Keratinocyte (primary cell): ENCODE measurements at regions not wholly inside any gene's neighbourhood (a gene's known extent, or its start where the extent isn't known, plus 50 kb on each side); places are given as distances from the start of the nearest gene placed in this dataset.

Experiments used
- DNase-seq: peaks from one replicate; pipeline ENCODE4 v3.0.0-alpha.2; 2011; ENCODE audit warnings: low read depth, missing footprints, low spot score
- FAIRE-seq: peaks from 2 replicates; lab custom pipeline; 2011; peaks lifted over from hg19 to GRCh38; lab: Jason Lieb, UNC
- H2AFZ ChIP-seq: 2 replicates; pipeline ENCODE4 v1.6.0; 2012; ENCODE audit warnings: low read length, control low read depth, inconsistent platforms; ENCODE audit not compliant: control insufficient read depth
- H3K27ac ChIP-seq: 2 replicates; pipeline ENCODE4 v1.5.1; 2011; ENCODE audit warnings: low read length; ENCODE audit not compliant: control insufficient read depth, insufficient read depth
- H3K27me3 ChIP-seq: 3 replicates; pipeline ENCODE4 v1.6.0; 2011; ENCODE audit warnings: low read length; ENCODE audit not compliant: control insufficient read depth, insufficient read depth; ENCODE audit errors: extremely low read depth
- H3K36me3 ChIP-seq, 2 experiments: 2 replicates in 1 of 2; 3 replicates in 1 of 2; pipeline ENCODE4 v1.5.1; 2011; ENCODE audit warnings: low read length in 2 of 2, mild to moderate bottlenecking in 1 of 2; ENCODE audit not compliant: control insufficient read depth in 2 of 2, insufficient read depth in 2 of 2; ENCODE audit errors: extremely low read depth in 1 of 2
- H3K4me1 ChIP-seq: 3 replicates; pipeline ENCODE4 v1.5.1; 2011; ENCODE audit warnings: low read length; ENCODE audit not compliant: control insufficient read depth, insufficient read depth; ENCODE audit errors: extremely low read depth
- H3K4me2 ChIP-seq: 3 replicates; pipeline ENCODE4 v1.6.0; 2011; ENCODE audit warnings: low read depth, low read length; ENCODE audit not compliant: control insufficient read depth, insufficient read depth; ENCODE audit errors: extremely low read depth
- H3K4me3 ChIP-seq, 3 experiments: fragments of 200-600 bp in 1 of 3; sonication (generic) in 1 of 3; 2 replicates in 2 of 3; 3 replicates in 1 of 3; pipeline ENCODE4 v1.5.1; 2011 to 2016; ENCODE audit warnings: low read length in 3 of 3, mild to moderate bottlenecking in 3 of 3, control low read depth in 2 of 3, inconsistent platforms in 1 of 3, low read depth in 1 of 3, mixed read lengths in 1 of 3, mixed run types in 1 of 3, moderate library complexity in 1 of 3; ENCODE audit not compliant: control insufficient read depth in 2 of 3, insufficient read depth in 2 of 3; ENCODE audit errors: extremely low read depth in 1 of 3
- H3K79me2 ChIP-seq: 2 replicates; pipeline ENCODE4 v1.6.0; 2012; ENCODE audit warnings: low read length; ENCODE audit not compliant: control insufficient read depth, insufficient read depth
- H3K9ac ChIP-seq: 3 replicates; pipeline ENCODE4 v1.6.0; 2011; ENCODE audit warnings: low read length; ENCODE audit not compliant: control insufficient read depth, insufficient read depth; ENCODE audit errors: extremely low read depth
- H3K9me1 ChIP-seq: 3 replicates; pipeline ENCODE4 v1.6.0; 2011; ENCODE audit warnings: low read length; ENCODE audit not compliant: control insufficient read depth, insufficient read depth; ENCODE audit errors: extremely low read depth
- H3K9me3 ChIP-seq: 2 replicates; pipeline ENCODE4 v1.5.1; 2012; ENCODE audit warnings: low read depth, low read length; ENCODE audit not compliant: control insufficient read depth
- H4K20me1 ChIP-seq: 3 replicates; pipeline ENCODE4 v1.6.0; 2011; ENCODE audit warnings: low read length; ENCODE audit not compliant: control insufficient read depth, insufficient read depth; ENCODE audit errors: extremely low read depth
- EZH2 ChIP-seq: IDR thresholded peaks from one replicate; pipeline ENCODE4 v1.6.1; 2012; ENCODE audit warnings: inconsistent platforms, mild to moderate bottlenecking, low read length, moderate library complexity
- dilution Hi-C: fragments of 300-500 bp; cut with MboI; formaldehyde crosslinking; loops from one replicate; pipeline ENCODE4 v1.7.0; 2020; ENCODE audit warnings: low sequenced_read_pairs; ENCODE audit not compliant: extremely low pct_ligation_motif_present
- TF ChIP-seq, protein P1 (sequence below), 3 experiments: IDR thresholded peaks in 1 of 3; conservative IDR thresholded peaks in 1 of 3; optimal IDR thresholded peaks in 1 of 3; 2 replicates in 2 of 3; 3 replicates in 1 of 3; pipeline versions ENCODE3 to v1.5.1; 2011; ENCODE audit warnings: low read length in 3 of 3, mild to moderate bottlenecking in 3 of 3, moderate library complexity in 2 of 3, control low read depth in 1 of 3, inconsistent platforms in 1 of 3; ENCODE audit not compliant: insufficient read depth in 2 of 3; ENCODE audit errors: extremely low read depth in 1 of 3

DNA sequence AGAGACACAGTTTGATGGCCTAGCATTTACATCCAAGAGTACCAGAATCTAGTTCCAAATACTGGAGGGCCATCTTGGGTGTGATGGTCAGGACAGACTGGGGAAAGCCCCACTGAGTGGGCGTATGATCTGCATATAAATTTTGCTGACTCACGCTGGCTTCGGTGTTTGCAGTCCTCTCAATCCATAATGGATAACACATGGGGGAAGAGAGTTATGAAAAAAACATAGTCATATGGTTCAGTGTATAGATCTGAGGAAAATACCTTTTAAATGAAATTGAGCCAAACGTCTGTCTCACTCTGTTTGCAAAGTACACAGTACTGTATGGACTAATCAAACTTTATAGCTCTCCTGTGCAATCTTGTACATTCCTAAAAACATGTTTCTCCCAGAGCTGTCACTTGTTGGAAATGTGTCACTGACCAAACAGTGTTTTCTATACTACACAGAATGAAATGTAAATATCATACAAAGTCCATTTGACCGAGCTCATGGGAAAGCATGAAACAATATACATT is 125.3 kb upstream of the THBS1 start:
- Histone ChIP-seq H3K9me3 (no peaks in the 10 kb centered on the region), H2AFZ (no peak overlapping the region), H3K27me3 (no peaks in the 10 kb centered on the region), H3K36me3 (no peaks in the 10 kb centered on the region), H3K4me2 (no peak overlapping the region), H3K9ac (no peak overlapping the region), H3K27ac (no peak overlapping the region), H3K9me1 (no peaks in the 10 kb centered on the region), H4K20me1 (no peaks in the 10 kb centered on the region), H3K4me3 (no peak overlapping the region), H3K4me1 (no peaks in the 10 kb centered on the region), H3K79me2 (no peaks in the 10 kb centered on the region)
- DNase-seq (no peak), FAIRE-seq (no peak)
- dilution Hi-C loops = no loop called here
- TF ChIP-seq, protein P1, sequence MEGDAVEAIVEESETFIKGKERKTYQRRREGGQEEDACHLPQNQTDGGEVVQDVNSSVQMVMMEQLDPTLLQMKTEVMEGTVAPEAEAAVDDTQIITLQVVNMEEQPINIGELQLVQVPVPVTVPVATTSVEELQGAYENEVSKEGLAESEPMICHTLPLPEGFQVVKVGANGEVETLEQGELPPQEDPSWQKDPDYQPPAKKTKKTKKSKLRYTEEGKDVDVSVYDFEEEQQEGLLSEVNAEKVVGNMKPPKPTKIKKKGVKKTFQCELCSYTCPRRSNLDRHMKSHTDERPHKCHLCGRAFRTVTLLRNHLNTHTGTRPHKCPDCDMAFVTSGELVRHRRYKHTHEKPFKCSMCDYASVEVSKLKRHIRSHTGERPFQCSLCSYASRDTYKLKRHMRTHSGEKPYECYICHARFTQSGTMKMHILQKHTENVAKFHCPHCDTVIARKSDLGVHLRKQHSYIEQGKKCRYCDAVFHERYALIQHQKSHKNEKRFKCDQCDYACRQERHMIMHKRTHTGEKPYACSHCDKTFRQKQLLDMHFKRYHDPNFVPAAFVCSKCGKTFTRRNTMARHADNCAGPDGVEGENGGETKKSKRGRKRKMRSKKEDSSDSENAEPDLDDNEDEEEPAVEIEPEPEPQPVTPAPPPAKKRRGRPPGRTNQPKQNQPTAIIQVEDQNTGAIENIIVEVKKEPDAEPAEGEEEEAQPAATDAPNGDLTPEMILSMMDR (optimal IDR thresholded peaks at IDR 0.05 in 1 of 3, IDR thresholded peaks at IDR 0.05 in 1 of 3, conservative IDR thresholded peaks at IDR 0.05 in 1 of 3; ENCODE audit: extremely low read depth in 1 of 3, insufficient read depth in 2 of 3, low read length in 3 of 3) = no peak
- TF ChIP-seq EZH2 = no peak

DNA sequence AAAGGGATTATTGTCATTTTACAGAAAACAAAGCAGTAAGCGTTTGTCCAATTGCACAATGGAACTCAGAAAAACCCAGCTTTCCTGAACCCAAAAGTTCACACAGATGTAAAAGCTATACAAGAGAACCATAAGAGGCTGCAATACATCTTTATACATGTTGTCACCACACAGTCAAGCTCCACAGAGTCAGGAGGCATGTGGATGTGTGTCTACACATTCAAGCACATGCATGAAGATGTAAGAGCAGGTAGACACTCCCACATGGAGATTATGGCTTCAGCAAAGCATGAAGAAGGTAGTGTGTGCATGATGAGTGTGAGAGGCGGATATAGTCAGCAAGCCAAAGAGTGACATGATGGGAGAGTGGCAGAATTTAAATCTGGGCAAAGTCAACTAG is 124.7 kb upstream of the THBS1 start:
- dilution Hi-C loops = no loop called here
- no peaks in the 10 kb centered on the region for H3K9me3 ChIP-seq
- H3K79me2 ChIP-seq = no peaks in the 10 kb centered on the region
- DNase-seq (no peak), FAIRE-seq (no peak)
- no peaks in the 10 kb centered on the region for H4K20me1 ChIP-seq
- H3K9ac ChIP-seq = no peak overlapping the region
- H3K36me3 ChIP-seq = no peaks in the 10 kb centered on the region
- no peaks in the 10 kb centered on the region for H3K4me1 ChIP-seq
- no peak overlapping the region for H3K27ac ChIP-seq
- H3K27me3 ChIP-seq = no peaks in the 10 kb centered on the region
- TF ChIP-seq, protein P1 (optimal IDR thresholded peaks at IDR 0.05 in 1 of 3, IDR thresholded peaks at IDR 0.05 in 1 of 3, conservative IDR thresholded peaks at IDR 0.05 in 1 of 3; ENCODE audit: extremely low read depth in 1 of 3, insufficient read depth in 2 of 3, low read length in 3 of 3) = no peak
- no peak for TF ChIP-seq EZH2
- H3K9me1 ChIP-seq = no peaks in the 10 kb centered on the region
- H3K4me3 ChIP-seq = no peak overlapping the region
- H2AFZ ChIP-seq = no peak overlapping the region
- no peak overlapping the region for H3K4me2 ChIP-seq
